GM12878 (cell line): ENCODE measurements at regions not wholly inside any gene's neighbourhood (a gene's known extent, or its start where the extent isn't known, plus 50 kb on each side); places are given as distances from the start of the nearest gene placed in this dataset.

ENCODE experiments used
- ATAC-seq: fragments of 200-7000 bp; cut with Tn5 transposase; 3 replicates; pipeline ENCODE4 v1.9.1; 2020; ENCODE audit warnings: mild to moderate bottlenecking, moderate library complexity
- BruUV-seq: library from RNA; stranded (reverse); fragments of 400-500 nt; replicated peaks from 2 replicates; lab custom pipeline; 2021; lab: Mats Ljungman, UMichigan
- CTCF ChIA-PET: fragments of 300-600 bp; sonication (Branson Sonifier 250); formaldehyde crosslinking; extraction: SDS; loops from one replicate; lab custom pipeline; 2021; ENCODE audit warnings: inconsistent platforms; lab: Yijun Ruan, JAX
- POLR2A ChIA-PET: fragments of 350-600 bp; formaldehyde crosslinking; extraction: SDS; loops from one replicate; lab custom pipeline; 2021; ENCODE audit warnings: inconsistent platforms; lab: Charles Lee
- RAD21 ChIA-PET: fragments of 300-600 bp; sonication (Branson Sonifier 250); formaldehyde crosslinking; loops from one replicate; lab custom pipeline; 2023; ENCODE audit warnings: antibody characterized with exemption; ENCODE audit not compliant: unreplicated experiment; lab: Charles Lee
- SMC1A ChIA-PET: fragments of 300-600 bp; sonication (Branson Sonifier 250); formaldehyde crosslinking; loops from one replicate; lab custom pipeline; 2023; ENCODE audit not compliant: unreplicated experiment, uncharacterized antibody; lab: Charles Lee
- DNase-seq: peaks from one replicate; pipeline ENCODE4 v3.0.0-alpha.2; 2011; ENCODE audit warnings: low read depth, low spot score
- FAIRE-seq: peaks from 3 replicates; lab custom pipeline; 2011; peaks lifted over from hg19 to GRCh38; lab: Jason Lieb, UNC
- H2AFZ ChIP-seq: 2 replicates; pipeline ENCODE4 v1.6.0; 2011; ENCODE audit warnings: low read depth, low read length, control low read depth; ENCODE audit not compliant: control insufficient read depth
- H3K27ac ChIP-seq: 2 replicates; pipeline ENCODE4 v1.5.1; 2011; ENCODE audit warnings: control low read depth; ENCODE audit not compliant: control insufficient read depth, insufficient read depth
- H3K27me3 ChIP-seq, 2 experiments: replicated peaks in 1 of 2; 2 replicates each; pipeline versions ENCODE4 v1.6.0 to v1.6.1; 2011; ENCODE audit warnings: low read length in 1 of 2; ENCODE audit not compliant: control insufficient read depth in 2 of 2, insufficient read depth in 2 of 2
- H3K36me3 ChIP-seq, 2 experiments: 2 replicates each; pipeline ENCODE4 v1.5.1; 2011; ENCODE audit warnings: low read length in 1 of 2; ENCODE audit not compliant: control insufficient read depth in 2 of 2, insufficient read depth in 2 of 2
- H3K4me1 ChIP-seq: 2 replicates; pipeline ENCODE4 v1.6.1; 2011; ENCODE audit warnings: mild to moderate bottlenecking, low read length, moderate library complexity, mixed read lengths; ENCODE audit not compliant: control insufficient read depth, insufficient read depth
- H3K4me2 ChIP-seq: 2 replicates; pipeline ENCODE4 v1.6.0; 2011; ENCODE audit warnings: control low read depth; ENCODE audit not compliant: control insufficient read depth, insufficient read depth
- H3K4me3 ChIP-seq: fragments of 200-600 bp; sonication (generic); 2 replicates; pipeline ENCODE4 v1.5.1; 2016
- H3K79me2 ChIP-seq: 2 replicates; pipeline ENCODE4 v1.6.0; 2011; ENCODE audit warnings: low read length; ENCODE audit not compliant: control insufficient read depth, insufficient read depth
- H3K9ac ChIP-seq: 2 replicates; pipeline ENCODE4 v1.8.0; 2011; ENCODE audit warnings: low read length, control low read depth, mixed read lengths; ENCODE audit not compliant: control insufficient read depth, insufficient read depth
- H3K9me3 ChIP-seq: replicated peaks from 3 replicates; pipeline ENCODE4 v1.5.1; 2011; ENCODE audit warnings: mild to moderate bottlenecking, low read length; ENCODE audit not compliant: control insufficient read depth, insufficient read depth
- H4K20me1 ChIP-seq: 2 replicates; pipeline ENCODE4 v1.6.0; 2011; ENCODE audit not compliant: control insufficient read depth, insufficient read depth
- ATF7 ChIP-seq: fragments of 450-650 bp; IDR thresholded peaks from 2 replicates; pipeline ENCODE4 v1.6.1; 2016; ENCODE audit warnings: low read depth, mild to moderate bottlenecking
- CBFB ChIP-seq: IDR thresholded peaks from 2 replicates; pipeline ENCODE4 v1.6.1; 2016; ENCODE audit warnings: antibody characterized with exemption, low read depth
- EED ChIP-seq: sonication (generic); IDR thresholded peaks from 2 replicates; pipeline ENCODE4 v1.6.1; 2016; ENCODE audit warnings: antibody characterized with exemption, low read depth
- FOXM1 ChIP-seq: IDR thresholded peaks from 2 replicates; pipeline ENCODE4 v1.6.1; 2012; ENCODE audit warnings: low read depth, mild to moderate bottlenecking, inconsistent platforms, low read length, moderate library complexity
- HDAC2 ChIP-seq: fragments of 200-600 bp; sonication (generic); IDR thresholded peaks from 2 replicates; pipeline ENCODE4 v1.6.1; 2017
- IRF4 ChIP-seq: IDR thresholded peaks from 2 replicates; pipeline ENCODE4 v1.6.1; 2011; ENCODE audit warnings: low read depth, low read length
- KAT2A ChIP-seq: conservative IDR thresholded peaks from 2 replicates; pipeline ENCODE4 v1.6.1; 2011; ENCODE audit warnings: low read depth, low read length; ENCODE audit not compliant: control insufficient read depth
- NRF1 ChIP-seq: conservative IDR thresholded peaks from 2 replicates; pipeline ENCODE4 v1.6.1; 2011; ENCODE audit warnings: mild to moderate bottlenecking, low read depth, low read length, improper control_type of control experiment
- PBX3 ChIP-seq: IDR thresholded peaks from 2 replicates; pipeline ENCODE4 v1.6.1; 2011; ENCODE audit warnings: mild to moderate bottlenecking, low read depth, low read length, moderate library complexity; ENCODE audit not compliant: insufficient replicate concordance
- RCOR1 ChIP-seq: conservative IDR thresholded peaks from 2 replicates; pipeline ENCODE4 v1.6.1; 2012; ENCODE audit warnings: low read depth, low read length, improper control_type of control experiment
- SPI1 ChIP-seq: IDR thresholded peaks from 2 replicates; pipeline ENCODE4 v1.6.1; 2011; ENCODE audit warnings: low read depth, mild to moderate bottlenecking, low read length, moderate library complexity, borderline replicate concordance; ENCODE audit not compliant: insufficient read depth
- SRF ChIP-seq, 2 experiments: IDR thresholded peaks; 2 replicates each; pipeline ENCODE4 v1.6.1; 2011; ENCODE audit warnings: low read depth in 2 of 2, low read length in 2 of 2, mild to moderate bottlenecking in 1 of 2, moderate library complexity in 1 of 2
- TAF1 ChIP-seq: IDR thresholded peaks from 2 replicates; pipeline ENCODE4 v1.6.1; 2011; ENCODE audit warnings: mild to moderate bottlenecking, low read depth, low read length, borderline replicate concordance
- ZNF207 ChIP-seq: fragments of 450-650 bp; IDR thresholded peaks from 2 replicates; pipeline ENCODE4 v1.6.1; 2014; ENCODE audit warnings: antibody characterized with exemption, mild to moderate bottlenecking, borderline replicate concordance
- ZNF274 ChIP-seq: IDR thresholded peaks from one replicate; pipeline ENCODE4 v1.8.0; 2011; ENCODE audit not compliant: insufficient read length, insufficient read depth
- in situ Hi-C: fragments of 300-500 bp; cut with MboI; formaldehyde crosslinking; loops from 9 replicates; pipeline ENCODE4 v1.14.3; 2018; ENCODE audit warnings: mixed read lengths
- intact Hi-C: fragments of 100-400 bp; cut with micrococcal nuclease; formaldehyde crosslinking; loops from one replicate; pipeline ENCODE4 v1.14.2; 2022; ENCODE audit not compliant: unreplicated experiment
- TF ChIP-seq, protein P1 (sequence below): fragments of 450-650 bp; IDR thresholded peaks from 2 replicates; pipeline ENCODE4 v1.6.1; 2017; ENCODE audit warnings: mild to moderate bottlenecking, low read depth, inconsistent platforms; ENCODE audit not compliant: poor library complexity, severe bottlenecking
- TF ChIP-seq, protein P2 (sequence below): IDR thresholded peaks from 2 replicates; pipeline ENCODE4 v1.6.1; 2012; ENCODE audit warnings: improper control_type of control experiment, low read depth, low read length; ENCODE audit not compliant: insufficient replicate concordance

- no peak for TF ChIP-seq HDAC2
- TF ChIP-seq SPI1 = no peak
- no peak for TF ChIP-seq ZNF207
- TF ChIP-seq ATF7 = no peak
- TF ChIP-seq FOXM1 = no peak
- TF ChIP-seq KAT2A = no peak
- no peak for TF ChIP-seq RCOR1
- TF ChIP-seq ZNF274 = no peak
Measured at GRCh38 chr13:91148098-91148497, 199.4 kb upstream of the MIR17HG start (continued).

- POLR2A ChIA-PET = no interaction called here
- H3K4me3 ChIP-seq = no peak overlapping the region
- in situ Hi-C loops = no loop called here
- no peak overlapping the region for H3K9ac ChIP-seq
- no peaks in the 10 kb centered on the region for H4K20me1 ChIP-seq
- RAD21 ChIA-PET = interaction anchor here (0.7 kb wide), 1 partner anchor 9 kb away, joined by 3 read pairs; no protein-coding TSS in a partner anchor
- H3K27ac ChIP-seq = no peak overlapping the region
- DNase-seq (no peak), ATAC-seq (no peak), FAIRE-seq (no peak)
- no peak overlapping the region for H3K4me2 ChIP-seq
- H3K4me1 ChIP-seq = no peaks in the 10 kb centered on the region
- H3K36me3 ChIP-seq = no peaks in the 10 kb centered on the region
- no peaks in the 10 kb centered on the region for H3K9me3 ChIP-seq
- SMC1A ChIA-PET = no interaction called here
- H2AFZ ChIP-seq = no peak overlapping the region
- CTCF ChIA-PET = interaction anchor here (1.1 kb wide), 1 partner anchor 33 kb away, joined by 3 read pairs; no protein-coding TSS in a partner anchor
- no TSS peak for BruUV-seq
- intact Hi-C loops = no loop called here
- H3K27me3 ChIP-seq = no peaks in the 10 kb centered on the region; a peak in 1 of 4 replicates
- H3K79me2 ChIP-seq = no peaks in the 10 kb centered on the region
- no peak for TF ChIP-seq CBFB
- TF ChIP-seq EED = no peak
- TF ChIP-seq, protein P1, sequence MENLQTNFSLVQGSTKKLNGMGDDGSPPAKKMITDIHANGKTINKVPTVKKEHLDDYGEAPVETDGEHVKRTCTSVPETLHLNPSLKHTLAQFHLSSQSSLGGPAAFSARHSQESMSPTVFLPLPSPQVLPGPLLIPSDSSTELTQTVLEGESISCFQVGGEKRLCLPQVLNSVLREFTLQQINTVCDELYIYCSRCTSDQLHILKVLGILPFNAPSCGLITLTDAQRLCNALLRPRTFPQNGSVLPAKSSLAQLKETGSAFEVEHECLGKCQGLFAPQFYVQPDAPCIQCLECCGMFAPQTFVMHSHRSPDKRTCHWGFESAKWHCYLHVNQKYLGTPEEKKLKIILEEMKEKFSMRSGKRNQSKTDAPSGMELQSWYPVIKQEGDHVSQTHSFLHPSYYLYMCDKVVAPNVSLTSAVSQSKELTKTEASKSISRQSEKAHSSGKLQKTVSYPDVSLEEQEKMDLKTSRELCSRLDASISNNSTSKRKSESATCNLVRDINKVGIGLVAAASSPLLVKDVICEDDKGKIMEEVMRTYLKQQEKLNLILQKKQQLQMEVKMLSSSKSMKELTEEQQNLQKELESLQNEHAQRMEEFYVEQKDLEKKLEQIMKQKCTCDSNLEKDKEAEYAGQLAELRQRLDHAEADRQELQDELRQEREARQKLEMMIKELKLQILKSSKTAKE = no peak
- TF ChIP-seq, protein P2, sequence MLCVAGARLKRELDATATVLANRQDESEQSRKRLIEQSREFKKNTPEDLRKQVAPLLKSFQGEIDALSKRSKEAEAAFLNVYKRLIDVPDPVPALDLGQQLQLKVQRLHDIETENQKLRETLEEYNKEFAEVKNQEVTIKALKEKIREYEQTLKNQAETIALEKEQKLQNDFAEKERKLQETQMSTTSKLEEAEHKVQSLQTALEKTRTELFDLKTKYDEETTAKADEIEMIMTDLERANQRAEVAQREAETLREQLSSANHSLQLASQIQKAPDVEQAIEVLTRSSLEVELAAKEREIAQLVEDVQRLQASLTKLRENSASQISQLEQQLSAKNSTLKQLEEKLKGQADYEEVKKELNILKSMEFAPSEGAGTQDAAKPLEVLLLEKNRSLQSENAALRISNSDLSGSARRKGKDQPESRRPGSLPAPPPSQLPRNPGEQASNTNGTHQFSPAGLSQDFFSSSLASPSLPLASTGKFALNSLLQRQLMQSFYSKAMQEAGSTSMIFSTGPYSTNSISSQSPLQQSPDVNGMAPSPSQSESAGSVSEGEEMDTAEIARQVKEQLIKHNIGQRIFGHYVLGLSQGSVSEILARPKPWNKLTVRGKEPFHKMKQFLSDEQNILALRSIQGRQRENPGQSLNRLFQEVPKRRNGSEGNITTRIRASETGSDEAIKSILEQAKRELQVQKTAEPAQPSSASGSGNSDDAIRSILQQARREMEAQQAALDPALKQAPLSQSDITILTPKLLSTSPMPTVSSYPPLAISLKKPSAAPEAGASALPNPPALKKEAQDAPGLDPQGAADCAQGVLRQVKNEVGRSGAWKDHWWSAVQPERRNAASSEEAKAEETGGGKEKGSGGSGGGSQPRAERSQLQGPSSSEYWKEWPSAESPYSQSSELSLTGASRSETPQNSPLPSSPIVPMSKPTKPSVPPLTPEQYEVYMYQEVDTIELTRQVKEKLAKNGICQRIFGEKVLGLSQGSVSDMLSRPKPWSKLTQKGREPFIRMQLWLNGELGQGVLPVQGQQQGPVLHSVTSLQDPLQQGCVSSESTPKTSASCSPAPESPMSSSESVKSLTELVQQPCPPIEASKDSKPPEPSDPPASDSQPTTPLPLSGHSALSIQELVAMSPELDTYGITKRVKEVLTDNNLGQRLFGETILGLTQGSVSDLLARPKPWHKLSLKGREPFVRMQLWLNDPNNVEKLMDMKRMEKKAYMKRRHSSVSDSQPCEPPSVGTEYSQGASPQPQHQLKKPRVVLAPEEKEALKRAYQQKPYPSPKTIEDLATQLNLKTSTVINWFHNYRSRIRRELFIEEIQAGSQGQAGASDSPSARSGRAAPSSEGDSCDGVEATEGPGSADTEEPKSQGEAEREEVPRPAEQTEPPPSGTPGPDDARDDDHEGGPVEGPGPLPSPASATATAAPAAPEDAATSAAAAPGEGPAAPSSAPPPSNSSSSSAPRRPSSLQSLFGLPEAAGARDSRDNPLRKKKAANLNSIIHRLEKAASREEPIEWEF = no peak
- no peak for TF ChIP-seq TAF1
- no peak for TF ChIP-seq SRF (IDR thresholded peaks at IDR 0.05; ENCODE audit: low read depth in 2 of 2, low read length in 2 of 2)
- TF ChIP-seq SPI1 = no peak
- no peak for TF ChIP-seq NRF1
- no peak for TF ChIP-seq IRF4
- no peak for TF ChIP-seq PBX3
Measured at GRCh38 chr13:91151921-91152320, 195.6 kb upstream of the MIR17HG start.
